WTC11 (cell line): ENCODE measurements at regions not wholly inside any gene's neighbourhood (a gene's known extent, or its start where the extent isn't known, plus 50 kb on each side); places are given as distances from the start of the nearest gene placed in this dataset.

Experiments
- CREB1 ChIP-seq: sonication (generic); formaldehyde crosslinking; IDR thresholded peaks from 2 replicates; pipeline ENCODE4 v1.8.0; 2023; ENCODE audit warnings: mild to moderate bottlenecking, missing genetic modification reagents
- TEAD1 ChIP-seq: sonication (generic); formaldehyde crosslinking; IDR thresholded peaks from 2 replicates; pipeline ENCODE4 v1.8.0; 2022; ENCODE audit warnings: mild to moderate bottlenecking, missing genetic modification reagents

GRCh38 chr20:54922096-54922495 is 446.7 kb downstream of the DOK5 start:
- TF ChIP-seq CREB1 (no peak), TEAD1 (CRISPR knock-in tag) (no peak)
